Activated CD4-positive, alpha-beta T cell treated with anti-CD3 and anti-CD28 coated beads, Interleukin-2, Interleukin-4, amounts not matched to agents 100 ng/mL and 50 ng/mL, durations not matched to agents 16 hours and 8 hours (primary cell): ENCODE measurements at regions not wholly inside any gene's neighbourhood (a gene's known extent, or its start where the extent isn't known, plus 50 kb on each side); places are given as distances from the start of the nearest gene placed in this dataset.

ENCODE experiments used
- DNase-seq: peaks from one replicate; pipeline ENCODE4 v3.0.0-alpha.2; 2020; ENCODE audit warnings: low spot score

DNA sequence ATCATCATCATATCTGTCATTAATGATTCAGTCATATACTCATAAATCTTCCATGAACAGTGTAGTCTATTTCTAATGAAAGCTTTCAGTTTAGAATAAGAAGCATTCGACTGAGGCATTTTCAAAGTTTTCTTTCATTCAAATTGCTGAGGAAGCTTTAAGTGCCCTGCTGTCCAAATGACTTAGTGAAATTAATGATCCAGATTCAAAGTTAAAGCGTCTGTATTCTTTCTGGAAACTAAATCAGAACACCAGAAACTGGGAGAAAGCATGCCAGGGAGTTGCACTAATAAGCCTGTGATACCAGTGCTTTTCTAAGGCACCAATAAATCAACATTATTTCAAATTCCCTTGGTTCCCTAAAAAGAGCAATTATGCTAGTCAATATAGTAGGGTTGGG is 367.8 kb upstream of the ANO5 start:
- no peak for DNase-seq

DNA sequence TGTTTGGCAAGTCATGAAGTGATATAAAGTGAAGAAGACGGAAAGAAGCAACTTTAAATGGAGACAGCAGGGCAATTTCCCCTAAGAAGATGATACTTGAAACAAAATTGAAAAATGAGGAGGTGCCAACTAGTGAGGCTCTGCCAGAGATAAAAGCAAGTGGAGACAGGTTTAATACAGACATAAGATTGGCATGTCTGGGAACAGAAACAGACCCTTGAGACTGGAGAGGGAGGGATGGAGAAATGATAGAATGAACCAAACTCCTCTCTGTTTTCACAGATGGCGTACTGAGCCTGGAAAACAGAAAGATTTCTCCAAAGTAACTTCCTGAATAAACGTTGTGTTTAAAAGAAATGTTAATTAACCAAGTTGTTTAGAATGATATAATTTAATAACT is 354.5 kb upstream of the ANO5 start:
- DNase-seq, result no peak

- DNase-seq, result no peak
Measured at GRCh38 chr11:21839796-21840195, 353.1 kb upstream of the ANO5 start.

DNA sequence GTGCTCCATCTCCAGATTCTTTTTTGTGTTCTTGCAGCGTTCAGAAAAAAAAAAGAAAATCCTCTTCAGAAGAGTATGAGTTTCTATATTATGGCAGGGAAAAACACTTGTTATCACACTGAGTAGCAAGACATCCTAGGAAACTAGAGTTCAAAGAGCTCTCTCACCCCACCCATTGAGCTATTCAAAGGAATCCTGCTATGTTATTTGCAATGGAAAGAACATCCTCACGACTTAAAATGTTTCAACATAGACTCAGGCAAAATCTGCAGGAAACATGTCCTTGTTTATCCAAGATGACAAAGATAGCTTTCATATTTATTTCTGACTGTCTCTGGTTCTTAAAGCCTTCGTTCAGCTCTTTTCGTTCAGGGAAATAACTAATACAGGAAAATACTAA is 331.6 kb upstream of the ANO5 start:
- DNase-seq, result no peak

GRCh38 chr11:21865541-21865940 is 327.3 kb upstream of the ANO5 start:
- no peak for DNase-seq

- DNase-seq, result no peak
Measured at GRCh38 chr11:21866781-21867180, 326.1 kb upstream of the ANO5 start.

GRCh38 chr11:21877151-21877550 is 315.7 kb upstream of the ANO5 start:
- no peak for DNase-seq

GRCh38 chr11:21883354-21883753 is 309.5 kb upstream of the ANO5 start:
- DNase-seq, result no peak

DNA sequence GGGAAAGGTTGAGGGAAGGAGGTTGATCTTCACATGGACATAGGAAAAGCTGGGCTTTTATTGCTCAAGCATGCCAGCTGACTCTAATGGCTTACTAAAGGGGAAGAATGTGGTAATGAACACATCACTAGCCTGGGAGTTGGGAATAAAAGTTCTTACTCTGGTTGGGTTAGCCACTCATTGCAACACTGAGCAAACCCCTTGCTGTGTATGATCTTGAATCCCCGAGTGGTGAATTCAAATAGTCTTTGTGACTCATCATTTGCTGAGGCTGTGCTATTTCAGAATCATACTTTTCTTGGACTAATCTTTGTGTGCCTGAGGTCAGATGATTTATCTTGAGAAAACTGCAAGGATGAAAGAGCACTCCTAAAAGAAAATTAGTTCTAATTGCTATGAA is 304.1 kb upstream of the ANO5 start:
- no peak for DNase-seq

DNA sequence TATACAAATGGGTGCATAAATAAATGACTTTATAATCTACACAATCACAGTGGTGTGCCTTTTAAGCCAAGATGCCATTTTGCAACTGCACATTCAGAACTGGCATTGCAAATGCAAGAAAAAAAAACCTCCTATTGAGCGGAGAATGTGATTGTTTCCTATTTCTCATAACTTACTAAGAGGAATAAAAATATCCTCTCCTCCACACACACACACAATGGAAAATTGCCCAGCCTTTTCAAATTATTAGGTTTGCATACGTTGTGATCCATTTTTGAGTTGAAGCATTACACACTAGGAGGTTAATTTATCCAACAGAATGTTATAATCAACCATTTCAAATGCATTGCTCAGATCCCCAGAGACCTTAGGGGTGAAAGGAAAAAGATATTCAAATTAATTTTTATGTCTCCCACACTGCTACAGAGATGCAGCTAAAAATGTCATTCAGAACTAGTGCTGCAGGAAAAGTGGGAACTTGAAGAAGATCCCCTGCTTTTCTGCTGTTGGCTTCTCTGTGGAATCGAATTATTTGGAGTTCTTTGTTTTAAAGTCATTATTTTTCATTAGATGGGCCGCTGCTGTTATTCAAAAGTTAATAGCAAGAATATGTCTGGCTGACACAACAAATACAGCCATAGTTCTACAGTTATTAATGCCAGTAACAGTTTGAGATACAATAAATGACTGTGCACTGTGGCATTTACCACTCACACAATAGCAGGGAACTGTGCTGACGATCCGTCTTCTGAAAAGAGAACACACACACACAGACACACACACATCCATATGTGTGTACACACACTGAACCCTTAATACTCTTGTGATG is 299.9 kb upstream of the ANO5 start:
- DNase-seq, result no peak

DNA sequence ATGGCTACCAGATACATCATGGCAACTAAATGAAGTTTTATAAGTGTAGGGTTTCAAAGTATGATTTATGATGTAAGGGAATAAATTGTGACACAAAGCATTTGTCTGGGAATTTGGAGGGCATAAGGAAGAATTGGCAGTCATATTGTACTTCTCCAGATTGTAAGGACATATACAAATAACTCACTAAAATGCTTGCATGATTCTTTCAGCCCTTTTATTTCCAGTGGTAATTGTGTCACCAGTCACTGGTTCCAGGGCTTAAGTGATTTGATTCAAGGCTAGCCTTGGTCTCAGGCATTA is 299.4 kb upstream of the ANO5 start:
- DNase-seq, result no peak

DNA sequence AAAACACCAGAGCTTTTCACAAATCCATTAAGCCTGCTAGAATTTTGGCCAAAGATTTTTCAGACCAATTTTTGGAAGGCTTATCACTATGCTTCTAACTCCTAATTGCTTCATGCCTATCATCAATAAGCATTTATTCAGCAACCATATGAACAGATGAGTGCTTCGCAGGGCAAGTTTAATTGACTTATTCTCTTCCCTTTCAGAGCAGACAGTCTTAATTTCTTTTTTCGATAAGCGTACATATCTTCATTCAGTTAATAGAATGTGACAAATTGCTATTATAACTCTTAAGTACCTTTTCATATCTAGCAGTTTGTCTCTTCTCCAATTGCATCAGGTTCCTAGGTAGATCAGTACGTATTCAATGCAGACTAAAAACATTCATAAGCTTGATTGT is 298.4 kb upstream of the ANO5 start:
- DNase-seq, result no peak

GRCh38 chr11:21895686-21896085 is 297.2 kb upstream of the ANO5 start:
- no peak for DNase-seq

GRCh38 chr11:21896216-21896615 is 296.7 kb upstream of the ANO5 start:
- DNase-seq, result no peak

DNA sequence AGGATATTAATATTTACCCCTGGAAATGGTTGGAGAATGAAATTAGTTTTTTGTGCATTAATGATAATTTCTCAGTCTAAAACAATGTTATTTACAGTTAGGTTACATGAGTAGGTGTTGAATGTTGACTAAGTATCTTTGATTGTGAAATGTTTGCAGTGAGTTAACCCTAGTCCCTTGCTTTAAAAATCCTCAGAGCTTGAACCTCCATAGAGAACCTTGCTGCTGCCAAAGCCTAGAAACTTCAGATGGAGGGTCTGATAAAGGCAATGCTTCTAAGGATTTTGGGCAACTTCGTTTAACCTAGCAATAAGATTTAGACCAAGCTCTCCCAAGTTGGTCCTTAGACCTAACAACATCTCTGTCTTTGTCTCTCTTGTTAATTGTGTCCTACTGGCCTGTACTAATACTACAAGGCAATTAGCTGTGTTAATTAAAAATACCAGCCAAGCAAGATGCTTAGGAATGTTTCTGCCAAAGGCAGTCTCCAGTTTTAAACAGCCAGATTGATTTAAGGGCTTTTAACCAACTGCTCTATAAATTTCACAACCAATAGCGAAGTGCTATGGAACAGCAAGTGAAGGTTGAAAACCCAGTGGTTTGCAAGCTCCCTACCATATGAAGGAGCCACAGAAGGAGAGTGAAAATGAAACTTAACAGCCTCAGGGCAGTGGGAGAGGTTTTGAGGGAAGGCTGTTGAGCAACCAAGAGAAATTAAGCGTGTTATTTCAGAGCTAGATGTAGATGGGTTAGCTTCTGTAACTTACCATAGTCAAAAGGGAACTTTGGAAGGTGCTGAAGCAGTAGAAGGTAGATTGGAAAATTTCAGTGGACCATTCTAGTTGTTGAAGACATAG is 295.9 kb upstream of the ANO5 start:
- DNase-seq, result no peak

- DNase-seq, result no peak
Measured at GRCh38 chr11:21897752-21898151, 295.1 kb upstream of the ANO5 start.

- DNase-seq, result no peak
Measured at GRCh38 chr11:21908211-21908610, 284.7 kb upstream of the ANO5 start.

- no peak for DNase-seq
Measured at GRCh38 chr11:21909145-21909544, 283.7 kb upstream of the ANO5 start.

- DNase-seq, result no peak
Measured at GRCh38 chr11:21911061-21911460, 281.8 kb upstream of the ANO5 start.

- no peak for DNase-seq
Measured at GRCh38 chr11:21912285-21912684, 280.6 kb upstream of the ANO5 start.

GRCh38 chr11:21921151-21921550 is 271.7 kb upstream of the ANO5 start:
- no peak for DNase-seq

- DNase-seq, result no peak
Measured at GRCh38 chr11:21924262-21924661, 268.6 kb upstream of the ANO5 start.

DNA sequence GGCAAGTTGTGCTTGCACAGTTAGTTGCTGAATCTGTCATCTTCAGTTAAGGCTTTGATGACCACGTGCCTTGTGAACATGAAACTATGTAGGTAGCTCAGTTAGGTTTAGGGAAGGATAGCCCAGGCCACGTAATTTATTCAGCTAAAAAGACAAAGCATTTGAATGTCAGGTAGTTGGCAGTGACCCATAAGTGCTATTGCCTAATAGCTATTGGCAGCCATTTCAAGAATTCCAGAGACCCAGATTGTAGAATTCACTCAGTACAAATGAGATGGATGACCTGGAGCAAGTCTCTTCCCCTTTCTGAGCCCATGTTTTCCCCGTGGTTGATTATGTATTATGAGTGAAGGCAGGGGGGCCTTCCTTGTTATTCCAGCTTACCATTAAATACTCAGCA is 265.3 kb upstream of the ANO5 start:
- DNase-seq, result no peak

DNA sequence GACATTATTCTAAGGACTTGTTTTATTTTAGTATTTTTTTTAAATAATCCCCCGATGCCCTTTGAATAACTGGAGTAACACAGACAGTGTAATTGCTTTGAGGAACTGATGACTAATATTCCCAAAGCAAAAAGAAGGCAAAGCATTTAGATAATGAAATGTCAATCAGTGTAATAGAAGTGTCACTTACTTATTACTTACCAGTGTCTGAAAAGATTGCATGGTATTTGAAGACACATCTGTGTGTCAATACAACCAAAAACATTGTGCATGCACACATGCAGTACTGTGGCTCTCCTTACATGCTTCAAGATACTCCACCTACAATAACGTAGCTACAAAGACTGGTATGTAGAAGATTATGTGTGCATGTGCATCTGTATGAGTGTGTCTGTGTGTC is 264.0 kb upstream of the ANO5 start:
- no peak for DNase-seq
